Chondrocyte (in vitro differentiated cells): ENCODE measurements at regions not wholly inside any gene's neighbourhood (a gene's known extent, or its start where the extent isn't known, plus 50 kb on each side); places are given as distances from the start of the nearest gene placed in this dataset.

Source experiments
- DNase-seq: peaks from one replicate; pipeline ENCODE4 v3.0.0; 2021; ENCODE audit warnings: mixed read lengths, low spot score
- H3K27ac Mint-ChIP-seq: one replicate; pipeline ENCODE4 v1.8.0; 2021; ENCODE audit warnings: mild to moderate bottlenecking, moderate library complexity, mixed read lengths; ENCODE audit not compliant: unreplicated experiment
- H3K27me3 Mint-ChIP-seq: 2 replicates; pipeline ENCODE4 v1.8.0; 2021; ENCODE audit warnings: low read depth, mixed read lengths
- H3K36me3 Mint-ChIP-seq: 2 replicates; pipeline ENCODE4 v1.8.0; 2021; ENCODE audit warnings: low read depth, mixed read lengths
- H3K4me1 Mint-ChIP-seq: 2 replicates; pipeline ENCODE4 v1.8.0; 2021; ENCODE audit warnings: low read depth, mild to moderate bottlenecking, mixed read lengths
- H3K4me3 Mint-ChIP-seq: one replicate; pipeline ENCODE4 v1.8.0; 2021; ENCODE audit warnings: mild to moderate bottlenecking, moderate library complexity, mixed read lengths; ENCODE audit not compliant: unreplicated experiment
- H3K9me3 Mint-ChIP-seq: 2 replicates; pipeline ENCODE4 v1.8.0; 2021; ENCODE audit warnings: low read depth, mixed read lengths
- TF ChIP-seq, protein P1 (sequence below): fragments of 200-600 bp; sonication (generic); IDR thresholded peaks from 2 replicates; pipeline ENCODE4 v1.5.0; 2021; ENCODE audit warnings: antibody characterized with exemption, mild to moderate bottlenecking, moderate library complexity

GRCh38 chr6:165714907-165715306 is 51.9 kb upstream of the PDE10A start:
- peaks cover 31% of the 10 kb centered on the region for H3K4me1 Mint-ChIP-seq
- H3K36me3 Mint-ChIP-seq, result no peaks in the 10 kb centered on the region
- H3K4me3 Mint-ChIP-seq, result no peak overlapping the region
- TF ChIP-seq, protein P1, sequence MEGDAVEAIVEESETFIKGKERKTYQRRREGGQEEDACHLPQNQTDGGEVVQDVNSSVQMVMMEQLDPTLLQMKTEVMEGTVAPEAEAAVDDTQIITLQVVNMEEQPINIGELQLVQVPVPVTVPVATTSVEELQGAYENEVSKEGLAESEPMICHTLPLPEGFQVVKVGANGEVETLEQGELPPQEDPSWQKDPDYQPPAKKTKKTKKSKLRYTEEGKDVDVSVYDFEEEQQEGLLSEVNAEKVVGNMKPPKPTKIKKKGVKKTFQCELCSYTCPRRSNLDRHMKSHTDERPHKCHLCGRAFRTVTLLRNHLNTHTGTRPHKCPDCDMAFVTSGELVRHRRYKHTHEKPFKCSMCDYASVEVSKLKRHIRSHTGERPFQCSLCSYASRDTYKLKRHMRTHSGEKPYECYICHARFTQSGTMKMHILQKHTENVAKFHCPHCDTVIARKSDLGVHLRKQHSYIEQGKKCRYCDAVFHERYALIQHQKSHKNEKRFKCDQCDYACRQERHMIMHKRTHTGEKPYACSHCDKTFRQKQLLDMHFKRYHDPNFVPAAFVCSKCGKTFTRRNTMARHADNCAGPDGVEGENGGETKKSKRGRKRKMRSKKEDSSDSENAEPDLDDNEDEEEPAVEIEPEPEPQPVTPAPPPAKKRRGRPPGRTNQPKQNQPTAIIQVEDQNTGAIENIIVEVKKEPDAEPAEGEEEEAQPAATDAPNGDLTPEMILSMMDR, result no peak
- H3K27ac Mint-ChIP-seq, result no peak overlapping the region
- DNase-seq, result no peak
- peaks cover 2% of the 10 kb centered on the region for H3K27me3 Mint-ChIP-seq
- H3K9me3 Mint-ChIP-seq, result no peaks in the 10 kb centered on the region

DNA sequence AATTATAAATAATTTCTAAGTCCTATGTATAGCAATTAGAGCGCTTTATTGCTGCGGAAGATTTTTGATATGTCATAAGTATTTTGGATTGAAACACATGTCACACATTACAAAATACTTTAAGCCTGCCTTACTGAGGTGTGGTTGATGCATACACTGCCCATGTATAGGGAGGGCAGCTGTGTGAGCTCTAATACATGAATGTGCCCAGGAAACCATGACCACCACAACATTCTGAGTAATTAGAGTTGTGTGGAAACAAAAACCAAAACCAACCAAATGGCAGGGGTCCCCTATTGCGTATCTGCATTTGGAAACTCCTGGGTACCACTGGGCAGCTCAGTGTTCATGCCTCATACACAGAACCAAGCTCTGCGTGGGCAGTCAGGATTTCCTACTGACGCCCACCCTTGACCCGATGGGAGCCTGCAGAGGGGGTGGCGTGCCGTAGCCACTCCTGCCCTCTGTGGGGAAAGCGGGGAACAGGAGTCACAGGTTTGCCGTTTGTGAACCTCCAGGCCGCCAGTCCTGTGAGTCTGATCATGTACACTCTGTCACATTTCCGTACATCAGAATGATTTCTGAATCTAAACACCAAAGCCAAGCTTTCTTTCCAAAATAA is 50.9 kb upstream of the PDE10A start:
- no peaks in the 10 kb centered on the region for H3K9me3 Mint-ChIP-seq
- no peaks in the 10 kb centered on the region for H3K36me3 Mint-ChIP-seq
- TF ChIP-seq, protein P1, result no peak
- no peak overlapping the region for H3K27ac Mint-ChIP-seq
- DNase-seq, result no peak
- H3K27me3 Mint-ChIP-seq, result no peaks in the 10 kb centered on the region
- peaks cover 25% of the 10 kb centered on the region for H3K4me1 Mint-ChIP-seq
- no peak overlapping the region for H3K4me3 Mint-ChIP-seq
